K562 (cell line): ENCODE measurements at regions not wholly inside any gene's neighbourhood (a gene's known extent, or its start where the extent isn't known, plus 50 kb on each side); places are given as distances from the start of the nearest gene placed in this dataset.

Source experiments
- ATAC-seq: fragments of 200-7000 bp; cut with Tn5 transposase; 3 replicates; pipeline ENCODE4 v1.9.1; 2020; ENCODE audit warnings: moderate library complexity
- BruUV-seq: library from RNA; stranded (reverse); fragments of 400-500 nt; replicated peaks from 2 replicates; lab custom pipeline; 2021; lab: Mats Ljungman, UMichigan
- CTCF ChIA-PET: fragments of 300-600 bp; formaldehyde crosslinking; extraction: SDS; loops from one replicate; lab custom pipeline; 2021; ENCODE audit warnings: low intra/inter-chr PET ratio; lab: Yijun Ruan, JAX
- POLR2A ChIA-PET: fragments of 300-600, 350-650 bp; sonication (Branson Sonifier 250); formaldehyde crosslinking; extraction: SDS; loops from one replicate; lab custom pipeline; 2021; ENCODE audit warnings: antibody characterized with exemption, inconsistent platforms; lab: Yijun Ruan, JAX
- DNase-seq, 4 experiments: peaks; one replicate each; pipeline versions ENCODE4 v3.0.0 to v3.0.0-alpha.2; 2011 to 2018; ENCODE audit warnings: low spot score in 3 of 4, mixed read lengths in 3 of 4; ENCODE audit errors: extremely low read depth in 1 of 4
- FAIRE-seq: peaks from 2 replicates; lab custom pipeline; 2011; peaks lifted over from hg19 to GRCh38; lab: Jason Lieb, UNC
- H2AFZ ChIP-seq: 2 replicates; pipeline ENCODE4 v1.6.0; 2011; ENCODE audit warnings: low read depth, low read length, control low read depth, inconsistent platforms
- H3K27ac ChIP-seq: fragments of 200-600 bp; 3 replicates; pipeline ENCODE4 v1.8.0; 2011; ENCODE audit warnings: low read depth, mild to moderate bottlenecking, control low read depth, inconsistent platforms, low read length, moderate library complexity, mixed read lengths; ENCODE audit errors: extremely low read depth
- H3K27me3 ChIP-seq, 2 experiments: fragments of 300-600 bp in 1 of 2; 2 replicates in 1 of 2; 3 replicates in 1 of 2; pipeline versions ENCODE4 v1.6.0 to v1.8.0; 2011; ENCODE audit warnings: inconsistent platforms in 2 of 2, low read length in 2 of 2, mild to moderate bottlenecking in 1 of 2, mixed read lengths in 1 of 2, moderate library complexity in 1 of 2; ENCODE audit not compliant: control insufficient read depth in 2 of 2, insufficient read depth in 2 of 2
- H3K36me3 ChIP-seq: fragments of 300-600 bp; 3 replicates; pipeline ENCODE4 v1.8.0; 2011; ENCODE audit warnings: mild to moderate bottlenecking, low read length, inconsistent platforms; ENCODE audit not compliant: control insufficient read depth, insufficient read depth
- H3K4me1 ChIP-seq, 2 experiments: fragments of 200-600 bp in 1 of 2; replicated peaks in 1 of 2; 2 replicates in 1 of 2; 3 replicates in 1 of 2; pipeline versions ENCODE4 v1.5.1 to v1.8.0; 2011; ENCODE audit warnings: inconsistent platforms in 2 of 2, low read length in 2 of 2, mild to moderate bottlenecking in 1 of 2, mixed read lengths in 1 of 2, moderate library complexity in 1 of 2; ENCODE audit not compliant: control insufficient read depth in 2 of 2, insufficient read depth in 2 of 2
- H3K4me2 ChIP-seq: 2 replicates; pipeline ENCODE4 v1.6.1; 2011; ENCODE audit warnings: low read length, control low read depth, inconsistent platforms, mixed read lengths; ENCODE audit not compliant: insufficient read depth
- H3K4me3 ChIP-seq: fragments of 200-600 bp; sonication (generic), shearing (Covaris generic); 2 replicates; pipeline ENCODE4 v1.5.1; 2016; ENCODE audit warnings: control low read depth, inconsistent platforms
- H3K79me2 ChIP-seq: fragments of 200-600 bp; 3 replicates; pipeline ENCODE4 v1.8.0; 2011; ENCODE audit warnings: low read length, inconsistent platforms; ENCODE audit not compliant: control insufficient read depth, insufficient read depth
- H3K9ac ChIP-seq, 2 experiments: 2 replicates each; pipeline versions ENCODE4 v1.6.0 to v1.6.1; 2011; ENCODE audit warnings: low read depth in 2 of 2, low read length in 2 of 2, control low read depth in 1 of 2, inconsistent platforms in 1 of 2, mild to moderate bottlenecking in 1 of 2, mixed read lengths in 1 of 2; ENCODE audit not compliant: insufficient read depth in 1 of 2
- H3K9me1 ChIP-seq: one replicate; pipeline ENCODE4 v1.6.0; 2011; ENCODE audit warnings: inconsistent platforms, mild to moderate bottlenecking, low read length, moderate library complexity; ENCODE audit not compliant: control insufficient read depth, insufficient read depth
- H3K9me3 ChIP-seq: replicated peaks from 2 replicates; pipeline ENCODE4 v1.5.1; 2011; ENCODE audit warnings: low read depth, low read length, inconsistent platforms; ENCODE audit not compliant: control insufficient read depth, insufficient read depth
- H4K20me1 ChIP-seq: replicated peaks from 2 replicates; pipeline ENCODE4 v1.6.1; 2011; ENCODE audit warnings: low read length, inconsistent platforms, mixed read lengths; ENCODE audit not compliant: control insufficient read depth, insufficient read depth
- ELF4 ChIP-seq: fragments of 450-650 bp; formaldehyde crosslinking; IDR thresholded peaks from 2 replicates; pipeline ENCODE4 v1.4.0; 2022; ENCODE audit warnings: missing genetic modification characterization
- ESRRA ChIP-seq: fragments of 450-650 bp; IDR thresholded peaks from 2 replicates; pipeline ENCODE4 v1.6.1; 2014; ENCODE audit warnings: low read depth, mild to moderate bottlenecking, moderate library complexity, borderline replicate concordance
- JUND ChIP-seq, 2 experiments: IDR thresholded peaks; 2 replicates in 1 of 2; 3 replicates in 1 of 2; pipeline ENCODE4 v1.6.1; 2011; ENCODE audit warnings: borderline replicate concordance in 2 of 2, low read depth in 2 of 2, low read length in 2 of 2, improper control_type of control experiment in 1 of 2, missing biosample characterization in 1 of 2, missing genetic modification characterization in 1 of 2, missing genetic modification reagents in 1 of 2
- KLF10 ChIP-seq: fragments of 250-450 bp; sonication (Bioruptor Pico); IDR thresholded peaks from 2 replicates; pipeline ENCODE4 v1.6.1; 2021; ENCODE audit warnings: matching md5 sums
- LCOR ChIP-seq: sonication (generic); formaldehyde crosslinking; IDR thresholded peaks from 2 replicates; pipeline ENCODE4 v1.8.0; 2022; ENCODE audit warnings: mild to moderate bottlenecking, missing genetic modification reagents
- MLX ChIP-seq, 2 experiments: fragments of 450-650 bp in 1 of 2; sonication (generic) in 1 of 2; formaldehyde crosslinking; conservative IDR thresholded peaks; 2 replicates each; pipeline versions ENCODE4 v1.4.0 to v1.8.1; 2020 to 2022; ENCODE audit warnings: mild to moderate bottlenecking in 1 of 2, missing genetic modification reagents in 1 of 2
- MYC ChIP-seq, 2 experiments: fragments of 250-450 bp in 1 of 2; sonication (Bioruptor Pico) in 1 of 2; IDR thresholded peaks; 2 replicates each; pipeline versions ENCODE4 v1.5.1 to v1.6.1; 2012 to 2021; ENCODE audit warnings: low read depth in 2 of 2, borderline replicate concordance in 1 of 2, improper control_type of control experiment in 1 of 2, low read length in 1 of 2, mild to moderate bottlenecking in 1 of 2, moderate library complexity in 1 of 2
- NFRKB ChIP-seq: fragments of 450-650 bp; IDR thresholded peaks from 2 replicates; pipeline ENCODE4 v1.6.1; 2016; ENCODE audit warnings: low read depth
- POLR3G ChIP-seq: IDR thresholded peaks from 2 replicates; pipeline ENCODE4 v1.6.1; 2011; ENCODE audit not compliant: insufficient read length, insufficient replicate concordance; ENCODE audit errors: extremely low read depth
- ZNF133 ChIP-seq: fragments of 250-450 bp; sonication (Bioruptor Pico); IDR thresholded peaks from 2 replicates; pipeline ENCODE4 v1.4.0; 2020; ENCODE audit warnings: mild to moderate bottlenecking
- ZNF764 ChIP-seq: fragments of 250-450 bp; sonication (Bioruptor Pico); IDR thresholded peaks from 2 replicates; pipeline ENCODE4 v1.4.0; 2020; ENCODE audit warnings: low read depth, mild to moderate bottlenecking, moderate library complexity
- WGBS: fragments of 100-300 bp; shearing (Covaris generic); methylation state at CpG from one replicate; pipeline ENCODE4 v1.1.6; 2016; ENCODE audit warnings: low coverage, mixed read lengths; ENCODE audit not compliant: insufficient coverage; ENCODE audit errors: missing lambda C conversion rate; 5-methylcytosine and 5-hydroxymethylcytosine counted together
- in situ Hi-C: fragments of 300-500 bp; cut with MboI; formaldehyde crosslinking; loops from 4 replicates; pipeline ENCODE4 v1.15.0; 2018; ENCODE audit warnings: inconsistent platforms, mixed read lengths
- intact Hi-C: fragments of 100-400 bp; cut with micrococcal nuclease; formaldehyde crosslinking; loops from 2 replicates; pipeline ENCODE4 v1.14.2; 2022

- no peak for ATAC-seq
- no peak for FAIRE-seq
- no peak overlapping the region for H3K4me2 ChIP-seq
- WGBS = 3% methylated on average over 14 of the region's 14 CpGs
- intact Hi-C loops (no loop called here), in situ Hi-C loops (no loop called here)
- no TSS peak for BruUV-seq
- H3K9me3 ChIP-seq = no peaks in the 10 kb centered on the region
- no peaks in the 10 kb centered on the region for H3K4me1 ChIP-seq
- H3K79me2 ChIP-seq = no peaks in the 10 kb centered on the region
- ChIA-PET POLR2A (no interaction called here), CTCF (no interaction called here)
- H3K36me3 ChIP-seq = no peaks in the 10 kb centered on the region
- H3K27ac ChIP-seq = no peak overlapping the region
- no peak overlapping the region for H3K4me3 ChIP-seq
- H3K27me3 ChIP-seq = no peaks in the 10 kb centered on the region
- no peak overlapping the region for H3K9ac ChIP-seq
- H2AFZ ChIP-seq = no peak overlapping the region
- no peak for DNase-seq
- H3K9me1 ChIP-seq = no peaks in the 10 kb centered on the region
- H4K20me1 ChIP-seq = no peaks in the 10 kb centered on the region
- TF ChIP-seq LCOR (CRISPR knock-in tag) = no peak
- TF ChIP-seq ESRRA = no peak
- TF ChIP-seq MLX (CRISPR knock-in tag; conservative IDR thresholded peaks at IDR 0.05) = no peak
- TF ChIP-seq ZNF764 (CRISPR knock-in tag) = no peak
- no peak for TF ChIP-seq JUND (IDR thresholded peaks at IDR 0.05; ENCODE audit: borderline replicate concordance, low read depth, low read length)
- TF ChIP-seq JUND (tag; IDR thresholded peaks at IDR 0.05; ENCODE audit: borderline replicate concordance, low read depth, low read length) = no peak
- TF ChIP-seq MYC (IDR thresholded peaks at IDR 0.05; ENCODE audit: low read depth, low read length) = no peak
- TF ChIP-seq MYC (CRISPR knock-in tag; IDR thresholded peaks at IDR 0.05; ENCODE audit: borderline replicate concordance, low read depth) = no peak
- no peak for TF ChIP-seq KLF10 (CRISPR knock-in tag)
- TF ChIP-seq ELF4 (CRISPR knock-in tag) = no peak
- TF ChIP-seq ZNF133 = no peak
- no peak for TF ChIP-seq POLR3G
- TF ChIP-seq NFRKB = no peak
Observed at GRCh38 chr4:179076865-179077264, 1634.6 kb upstream of the AGA start.
